NCI-H524 (cell line): ENCODE measurements at regions not wholly inside any gene's neighbourhood (a gene's known extent, or its start where the extent isn't known, plus 50 kb on each side); places are given as distances from the start of the nearest gene placed in this dataset.
"Not testable (repeated sequence)": the region's sequence is repeated elsewhere in the genome, so short reads cannot be mapped to it uniquely, and the experiment has no call there.

Experiments used
- DNase-seq, 2 experiments: peaks; one replicate each; lab custom pipeline; 2025; lab: John Stamatoyannopoulos, UW

GRCh38 chr4:38468339-38468866, 195.6 kb upstream of the KLF3 start:
- no peak for DNase-seq

GRCh38 chr4:38469410-38469809, 194.6 kb upstream of the KLF3 start:
- DNase-seq, result no peak

GRCh38 chr4:38470735-38471262, 193.2 kb upstream of the KLF3 start:
- no peak for DNase-seq

GRCh38 chr4:38482696-38483095, 181.3 kb upstream of the KLF3 start:
- no peak for DNase-seq

- not testable (repeated sequence) for DNase-seq
Measured at GRCh38 chr4:38483628-38484027, 180.4 kb upstream of the KLF3 start.

- DNase-seq, result peak in 1 of 2 experiments; percentile 13
Measured at GRCh38 chr4:38489011-38489861, 174.8 kb upstream of the KLF3 start.

- DNase-seq, result no peak
Measured at GRCh38 chr4:38489924-38490639, 173.9 kb upstream of the KLF3 start.

- DNase-seq, result no peak
Measured at GRCh38 chr4:38490753-38491446, 173.1 kb upstream of the KLF3 start.

GRCh38 chr4:38491854-38492478, 172.0 kb upstream of the KLF3 start:
- DNase-seq, result no peak

- no peak for DNase-seq
Measured at GRCh38 chr4:38493066-38493465, 170.9 kb upstream of the KLF3 start.

- DNase-seq, result no peak
Measured at GRCh38 chr4:38495446-38495845, 168.6 kb upstream of the KLF3 start.

GRCh38 chr4:38497121-38497520, 166.9 kb upstream of the KLF3 start:
- DNase-seq, result no peak

GRCh38 chr4:38499101-38499500, 164.9 kb upstream of the KLF3 start:
- no peak for DNase-seq

- no peak for DNase-seq
Measured at GRCh38 chr4:38500433-38500832, 163.6 kb upstream of the KLF3 start.

- DNase-seq, result no peak
Measured at GRCh38 chr4:38501698-38502097, 162.3 kb upstream of the KLF3 start.

GRCh38 chr4:38503689-38504395, 160.2 kb upstream of the KLF3 start:
- DNase-seq, result no peak

- DNase-seq, result no peak
Measured at GRCh38 chr4:38504396-38504715, 159.6 kb upstream of the KLF3 start.

GRCh38 chr4:38509551-38509950, 154.4 kb upstream of the KLF3 start:
- no peak for DNase-seq

GRCh38 chr4:38510201-38510600, 153.8 kb upstream of the KLF3 start:
- DNase-seq, result no peak

GRCh38 chr4:38511702-38512101, 152.3 kb upstream of the KLF3 start:
- DNase-seq, result no peak

GRCh38 chr4:38512840-38513239, 151.2 kb upstream of the KLF3 start:
- DNase-seq, result no peak
